Kidney (tissue), 13 donors: ENCODE measurements at regions not wholly inside any gene's neighbourhood (a gene's known extent, or its start where the extent isn't known, plus 50 kb on each side); places are given as distances from the start of the nearest gene placed in this dataset.

Experiments
- DNase-seq, 5 donors: peaks; one replicate each; pipeline ENCODE4 v3.0.0-alpha.2; 2013 to 2020
- FAIRE-seq: peaks from 2 replicates; lab custom pipeline; 2012; peaks lifted over from hg19 to GRCh38; lab: Jason Lieb, UNC
- H3K27ac ChIP-seq, 2 donors: one replicate each; pipeline ENCODE4 v1.7.0; 2013; ENCODE audit warnings: low read depth in 2 of 2, low read length in 2 of 2, inconsistent platforms in 1 of 2
- H3K27me3 ChIP-seq: one replicate; pipeline ENCODE4 v1.7.1; 2013; ENCODE audit warnings: low read length, inconsistent platforms; ENCODE audit not compliant: control insufficient read depth, insufficient read depth
- H3K36me3 ChIP-seq, 3 donors: one replicate each; pipeline versions ENCODE4 v1.7.0 to v1.7.1; 2013; ENCODE audit warnings: low read length in 3 of 3, control low read depth in 1 of 3, inconsistent platforms in 1 of 3; ENCODE audit not compliant: insufficient read depth in 3 of 3, control insufficient read depth in 2 of 3
- H3K4me1 ChIP-seq, 3 donors: one replicate each; pipeline versions ENCODE4 v1.7.0 to v1.7.1; 2013; ENCODE audit warnings: low read length in 3 of 3, inconsistent platforms in 1 of 3, low read depth in 1 of 3; ENCODE audit not compliant: control insufficient read depth in 2 of 3, insufficient read depth in 2 of 3
- H3K4me3 ChIP-seq, 3 donors: one replicate each; pipeline versions ENCODE4 v1.7.0 to v1.8.1; 2013; ENCODE audit warnings: low read length in 3 of 3, control low read depth in 1 of 3, inconsistent platforms in 1 of 3
- H3K9ac ChIP-seq, 3 donors: one replicate each; pipeline versions ENCODE4 v1.7.0 to v1.7.1; 2013; ENCODE audit warnings: low read length in 3 of 3, control low read depth in 1 of 3, inconsistent platforms in 1 of 3
- H3K9me3 ChIP-seq, 3 donors: one replicate each; pipeline versions ENCODE4 v1.7.0 to v1.7.1; 2013; ENCODE audit warnings: low read length in 3 of 3, control low read depth in 1 of 3, inconsistent platforms in 1 of 3; ENCODE audit not compliant: control insufficient read depth in 2 of 3, insufficient read depth in 1 of 3
- CTCF ChIP-seq: IDR thresholded peaks from 3 replicates; pipeline ENCODE4 v1.5.1; 2012; ENCODE audit warnings: mild to moderate bottlenecking, moderate library complexity, borderline replicate concordance; ENCODE audit not compliant: insufficient read depth; ENCODE audit errors: extremely low read depth
- intact Hi-C: fragments of 100-400 bp; cut with DNase I; formaldehyde crosslinking; loops from one replicate; pipeline ENCODE4 v1.11.1; 2022
- donor health status: control.
- donor health status: control.
- donor health status: control.
- donor health status: control.
- donor health status: control.
- donor health status: DM: yes; HTN: yes; CAD: no.
- donor health status: Normal renal cell carcinoma (clear cell type).

DNA sequence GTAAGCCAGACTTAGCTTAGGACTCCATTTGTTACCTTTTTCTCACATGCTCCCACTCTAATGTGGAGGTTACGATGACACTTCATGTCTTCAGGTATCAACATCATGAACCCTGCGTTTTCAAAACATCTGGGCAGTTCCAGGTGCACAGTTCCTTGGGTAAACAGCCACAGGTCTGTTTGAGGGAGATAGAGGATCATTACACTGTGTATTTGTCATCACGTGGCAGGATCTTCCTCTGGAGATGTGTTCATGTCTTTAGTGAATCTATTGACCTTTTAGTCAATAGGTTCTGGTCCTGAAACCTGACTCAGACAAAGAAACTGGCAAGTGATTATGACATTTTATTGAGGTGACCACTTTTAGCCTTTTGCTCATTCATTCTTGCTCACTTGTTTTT lies 145.5 kb downstream of the ANKRD7 start:
- intact Hi-C loops = no loop called here
- DNase-seq (no peak), FAIRE-seq (no peak)
- Histone ChIP-seq H3K9me3 (no peaks in the 10 kb centered on the region), H3K9ac (no peak overlapping the region), H3K4me1 (no peaks in the 10 kb centered on the region), H3K27ac (no peak overlapping the region), H3K36me3 (no peaks in the 10 kb centered on the region), H3K4me3 (no peak overlapping the region), H3K27me3 (no peaks in the 10 kb centered on the region)
- TF ChIP-seq CTCF = no peak

- Histone ChIP-seq H3K27ac (no peak overlapping the region), H3K9ac (no peak overlapping the region), H3K9me3 (no peaks in the 10 kb centered on the region), H3K27me3 (no peaks in the 10 kb centered on the region), H3K4me3 (no peak overlapping the region), H3K36me3 (no peaks in the 10 kb centered on the region), H3K4me1 (no peaks in the 10 kb centered on the region)
- TF ChIP-seq CTCF = no peak
- DNase-seq = peak in 1 of 5 donors; percentile 2
- intact Hi-C loops = no loop called here
- no peak for FAIRE-seq
Measured at GRCh38 chr7:118372530-118372929, 148.0 kb downstream of the ANKRD7 start.

DNA sequence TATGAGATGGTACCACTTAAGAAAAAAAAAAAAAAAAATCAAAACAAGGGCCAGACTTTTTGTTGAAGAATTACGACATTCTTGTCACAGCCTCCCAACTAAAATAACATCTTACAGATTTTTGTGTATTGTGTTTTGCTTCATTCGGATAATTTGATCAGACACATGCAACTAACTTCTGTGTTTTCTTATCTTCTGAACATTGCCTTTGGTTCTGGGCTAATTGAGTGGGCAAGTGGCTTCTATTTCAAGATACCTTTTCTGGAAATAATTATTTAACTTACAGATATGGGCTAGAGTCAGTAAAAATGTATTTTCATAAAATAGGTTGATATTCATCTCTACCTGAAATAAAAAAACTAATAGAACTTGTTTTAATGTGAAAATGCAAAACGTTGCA lies 165.1 kb downstream of the ANKRD7 start:
- intact Hi-C loops = no loop called here
- Histone ChIP-seq H3K36me3 (no peaks in the 10 kb centered on the region), H3K27me3 (no peaks in the 10 kb centered on the region), H3K9me3 (no peaks in the 10 kb centered on the region), H3K4me3 (no peak overlapping the region), H3K9ac (no peak overlapping the region), H3K4me1 (no peaks in the 10 kb centered on the region), H3K27ac (no peak overlapping the region)
- no peak for DNase-seq
- no peak for FAIRE-seq
- TF ChIP-seq CTCF = no peak

GRCh38 chr7:118404211-118404610 lies 179.7 kb downstream of the ANKRD7 start:
- H3K4me3 ChIP-seq = no peak overlapping the region
- intact Hi-C loops = no loop called here
- no peaks in the 10 kb centered on the region for H3K36me3 ChIP-seq
- FAIRE-seq (no peak), DNase-seq (no peak)
- no peak overlapping the region for H3K27ac ChIP-seq
- no peak overlapping the region for H3K9ac ChIP-seq
- H3K9me3 ChIP-seq = no peaks in the 10 kb centered on the region
- no peaks in the 10 kb centered on the region for H3K27me3 ChIP-seq
- no peak for TF ChIP-seq CTCF
- H3K4me1 ChIP-seq = no peaks in the 10 kb centered on the region
